ENCODE measurements at regions not wholly inside any gene's neighbourhood (a gene's known extent, or its start where the extent isn't known, plus 50 kb on each side); places are given as distances from the start of the nearest gene placed in this dataset.
A peak's percentile ranks its signal among the peaks of the same experiment; 100 is the strongest.
"Not testable (repeated sequence)": the region's sequence is repeated elsewhere in the genome, so short reads cannot be mapped to it uniquely, and the experiment has no call there.

- DNase-seq (ENCODE audit: low read depth), result no peak
- no peak for TF ChIP-seq CTCF (IDR thresholded peaks at IDR 0.05; ENCODE audit: control insufficient read depth, insufficient read depth, low read depth, low read length, missing control alignments)
- H3K4me3 ChIP-seq (ENCODE audit: control insufficient read depth, low read depth, low read length), result no peak overlapping the region
These were observed 223.1 kb upstream of the AKR1E2 start for GRCh38 chr10:4602764-4603491.

GRCh38 chr10:4599471-4599870, 226.5 kb upstream of the AKR1E2 start:
- H3K4me3 ChIP-seq (ENCODE audit: control insufficient read depth, low read depth, low read length), result no peak overlapping the region
- TF ChIP-seq CTCF (IDR thresholded peaks at IDR 0.05; ENCODE audit: control insufficient read depth, insufficient read depth, low read depth, low read length, missing control alignments), result no peak
- no peak for DNase-seq (ENCODE audit: low read depth)

- not testable (repeated sequence) for DNase-seq (ENCODE audit: low read depth); H3K4me3 ChIP-seq (ENCODE audit: control insufficient read depth, low read depth, low read length)
These were observed 228.1 kb upstream of the AKR1E2 start for GRCh38 chr10:4597898-4598297.

GRCh38 chr10:4596951-4597350, 229.1 kb upstream of the AKR1E2 start:
- no peak for DNase-seq (ENCODE audit: low read depth)
- no peak for TF ChIP-seq CTCF (IDR thresholded peaks at IDR 0.05; ENCODE audit: control insufficient read depth, insufficient read depth, low read depth, low read length, missing control alignments)
- H3K4me3 ChIP-seq (ENCODE audit: control insufficient read depth, low read depth, low read length), result no peak overlapping the region

- TF ChIP-seq CTCF (IDR thresholded peaks at IDR 0.05; ENCODE audit: control insufficient read depth, insufficient read depth, low read depth, low read length, missing control alignments), result no peak
- H3K4me3 ChIP-seq (ENCODE audit: control insufficient read depth, low read depth, low read length), result no peak overlapping the region
- DNase-seq (ENCODE audit: low read depth), result peak; percentile 11
These were observed 230.2 kb upstream of the AKR1E2 start for GRCh38 chr10:4595719-4596319.

- H3K4me3 ChIP-seq (ENCODE audit: control insufficient read depth, low read depth, low read length), result no peak overlapping the region
- DNase-seq (ENCODE audit: low read depth), result no peak
- TF ChIP-seq CTCF (IDR thresholded peaks at IDR 0.05; ENCODE audit: control insufficient read depth, insufficient read depth, low read depth, low read length, missing control alignments), result no peak
These were observed 235.2 kb upstream of the AKR1E2 start for GRCh38 chr10:4590807-4591206.

- no peak overlapping the region for H3K4me3 ChIP-seq (ENCODE audit: control insufficient read depth, low read depth, low read length)
- no peak for DNase-seq (ENCODE audit: low read depth)
- TF ChIP-seq CTCF (IDR thresholded peaks at IDR 0.05; ENCODE audit: control insufficient read depth, insufficient read depth, low read depth, low read length, missing control alignments), result no peak
These were observed 237.2 kb upstream of the AKR1E2 start for GRCh38 chr10:4588824-4589223.

All from AG09309 (cell line).